NCI-H187 (cell line): ENCODE measurements at regions not wholly inside any gene's neighbourhood (a gene's known extent, or its start where the extent isn't known, plus 50 kb on each side); places are given as distances from the start of the nearest gene placed in this dataset.

ENCODE experiments used
- DNase-seq, 2 experiments: peaks; one replicate each; lab custom pipeline; 2025; lab: John Stamatoyannopoulos, UW

DNA sequence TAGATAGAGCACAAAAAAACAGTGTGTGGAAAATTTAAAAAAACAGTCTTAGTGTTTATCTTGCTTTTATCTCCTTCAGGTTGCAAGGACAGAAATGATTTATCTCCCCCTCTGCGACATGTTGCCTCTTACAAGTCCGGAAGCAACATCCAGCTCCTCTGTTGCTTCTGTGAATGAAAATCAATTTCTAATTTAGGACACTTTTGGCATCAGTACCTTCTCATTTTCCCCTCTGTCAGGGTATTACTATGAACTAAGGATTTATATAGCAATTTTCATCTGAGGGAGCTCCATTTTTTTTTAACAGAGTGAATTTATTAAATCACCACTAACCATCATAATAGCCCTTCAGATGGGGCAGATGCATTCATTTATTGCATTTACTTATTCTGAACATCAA, 116.6 kb upstream of the PLXNC1 start:
- no peak for DNase-seq

GRCh38 chr12:94032368-94032767, 116.0 kb upstream of the PLXNC1 start:
- DNase-seq, result no peak

- no peak for DNase-seq
Measured at GRCh38 chr12:94033101-94033500, 115.3 kb upstream of the PLXNC1 start.

GRCh38 chr12:94033784-94034183, 114.6 kb upstream of the PLXNC1 start:
- no peak for DNase-seq

- no peak for DNase-seq
Measured at GRCh38 chr12:94037444-94037843, 110.9 kb upstream of the PLXNC1 start.

GRCh38 chr12:94038605-94039004, 109.8 kb upstream of the PLXNC1 start:
- no peak for DNase-seq

GRCh38 chr12:94039199-94039840, 109.1 kb upstream of the PLXNC1 start:
- no peak for DNase-seq

GRCh38 chr12:94039914-94040313, 108.5 kb upstream of the PLXNC1 start:
- DNase-seq, result no peak

DNA sequence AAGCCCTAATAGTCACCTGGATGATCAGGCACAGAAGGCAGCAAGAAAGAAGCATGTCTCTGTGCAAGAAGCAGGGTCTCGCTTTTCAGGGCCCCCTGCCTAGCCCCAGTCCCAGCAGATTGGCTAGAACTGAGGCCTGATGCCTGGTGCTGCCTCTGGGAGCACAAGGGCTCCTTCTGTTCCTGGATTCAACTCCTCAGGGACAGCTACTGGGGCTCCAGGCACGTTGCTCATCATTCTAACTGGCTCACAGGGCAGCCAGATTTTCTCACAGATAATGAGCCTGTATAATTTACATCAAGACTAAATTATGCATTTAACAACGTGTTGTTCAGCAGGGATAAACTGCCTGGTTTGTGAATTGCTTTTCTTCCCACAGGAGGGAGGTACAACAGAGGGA, 106.5 kb upstream of the PLXNC1 start:
- DNase-seq, result no peak

- DNase-seq, result no peak
Measured at GRCh38 chr12:94042321-94042720, 106.1 kb upstream of the PLXNC1 start.

DNA sequence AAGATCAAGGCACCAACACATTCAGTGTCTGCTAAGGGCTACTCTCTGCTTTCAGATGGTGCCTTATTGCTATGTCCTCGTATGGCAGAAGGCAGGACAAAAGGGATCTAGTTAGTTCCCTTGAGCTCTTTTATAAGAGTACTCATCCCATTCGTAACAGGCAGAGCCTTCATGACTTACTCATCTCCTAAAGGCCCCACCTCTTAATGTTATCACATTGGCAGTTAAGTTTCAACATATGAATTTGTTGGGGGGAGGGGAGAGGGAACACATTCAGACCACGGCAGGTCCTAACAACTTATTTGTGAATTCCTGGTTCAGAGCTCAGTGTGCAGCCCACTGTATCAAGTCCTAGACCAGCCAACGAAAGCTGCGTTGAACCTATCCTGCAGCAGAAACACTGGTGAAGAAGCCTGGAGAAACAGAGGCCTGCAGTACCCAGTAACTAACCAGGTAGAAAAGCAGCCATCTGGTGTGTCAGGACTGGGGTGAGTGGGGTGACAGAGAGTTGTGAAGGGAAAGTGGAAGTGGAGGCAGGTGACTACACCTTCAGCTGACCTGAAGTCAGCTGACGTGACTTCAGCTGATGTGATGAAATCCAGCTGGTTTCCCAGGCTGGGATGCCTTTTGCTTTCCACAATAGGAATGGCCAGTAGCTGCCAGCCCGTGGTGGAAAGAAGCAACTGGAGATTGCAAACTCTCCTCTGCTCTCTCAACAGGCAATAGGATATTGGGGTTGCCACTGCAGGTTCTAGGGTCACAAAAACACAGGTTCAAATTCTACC, 101.6 kb upstream of the PLXNC1 start:
- no peak for DNase-seq

DNA sequence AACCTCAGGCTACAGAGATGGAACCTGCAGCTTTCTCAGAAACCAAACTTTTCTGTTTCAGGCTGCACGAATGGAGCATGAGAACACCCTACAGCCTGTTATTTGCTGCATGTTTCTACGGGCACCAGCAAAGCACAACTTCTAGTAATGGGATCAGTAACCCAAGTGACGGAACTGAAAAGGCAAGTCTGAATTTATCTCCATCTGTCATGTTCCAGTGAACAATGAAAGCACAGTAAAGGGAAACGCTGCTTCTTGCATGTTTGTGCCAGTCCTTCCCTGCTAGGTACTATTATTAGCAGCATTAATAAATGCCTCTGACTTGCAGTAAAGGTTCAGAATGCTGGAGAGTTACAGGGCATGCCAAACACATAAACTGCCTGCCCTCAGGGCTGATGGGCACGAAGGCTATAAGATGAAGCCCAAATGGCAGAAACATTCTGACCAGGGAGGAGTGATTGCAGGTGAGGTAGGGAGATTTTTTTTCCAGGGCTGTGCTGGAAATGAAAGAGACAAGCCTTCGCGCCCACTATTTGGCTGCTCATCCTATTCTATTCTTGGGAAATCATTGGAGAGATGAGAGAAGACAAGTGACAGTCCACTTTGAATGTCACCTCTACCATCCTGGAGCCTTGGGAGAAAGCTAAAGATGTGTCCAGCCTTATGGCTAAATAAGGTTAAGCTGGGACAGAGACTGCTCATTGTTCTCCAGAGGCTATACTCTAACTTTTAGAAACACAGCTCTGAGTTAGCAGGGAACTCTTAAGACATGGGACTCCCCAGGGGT, 100.4 kb upstream of the PLXNC1 start:
- DNase-seq, result no peak

GRCh38 chr12:94048757-94049156, 99.6 kb upstream of the PLXNC1 start:
- no peak for DNase-seq

DNA sequence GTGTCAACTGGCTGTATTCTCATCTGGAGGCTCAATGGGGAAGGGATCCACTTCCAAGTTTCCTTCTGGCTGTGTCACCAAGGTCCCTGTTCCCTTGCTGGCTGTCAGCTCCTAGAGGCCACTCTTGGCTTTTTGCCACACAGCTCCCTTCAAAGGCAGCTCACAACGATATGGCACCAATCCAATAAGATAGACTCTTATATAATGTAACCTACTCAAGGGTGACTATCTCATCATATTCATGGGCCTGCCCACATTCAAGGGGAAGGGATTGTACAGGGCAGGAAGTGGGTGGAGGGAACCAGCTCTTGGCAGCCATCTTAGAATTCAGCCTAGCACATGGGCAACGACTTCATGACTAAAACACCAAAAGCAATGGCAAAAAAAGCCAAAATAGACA, 98.7 kb upstream of the PLXNC1 start:
- DNase-seq, result no peak

DNA sequence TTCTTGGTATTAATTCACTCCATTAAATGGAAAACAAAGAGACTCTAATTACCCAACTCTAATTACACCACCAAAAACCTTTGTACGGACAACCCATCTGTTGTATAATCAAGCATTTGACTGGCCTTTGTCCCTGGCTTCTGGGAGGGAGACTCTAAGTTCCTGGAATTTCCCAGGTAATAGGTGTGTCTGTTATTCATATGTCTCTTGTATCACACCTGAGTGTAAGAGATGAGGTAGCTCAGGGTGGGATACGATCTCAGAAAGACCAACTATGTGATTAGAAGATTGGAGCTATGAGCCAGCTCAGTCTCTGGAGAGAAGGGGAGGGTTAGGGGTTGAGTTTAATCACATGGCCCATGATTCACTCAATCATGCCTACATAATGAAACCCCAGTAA, 94.7 kb upstream of the PLXNC1 start:
- DNase-seq, result no peak

DNA sequence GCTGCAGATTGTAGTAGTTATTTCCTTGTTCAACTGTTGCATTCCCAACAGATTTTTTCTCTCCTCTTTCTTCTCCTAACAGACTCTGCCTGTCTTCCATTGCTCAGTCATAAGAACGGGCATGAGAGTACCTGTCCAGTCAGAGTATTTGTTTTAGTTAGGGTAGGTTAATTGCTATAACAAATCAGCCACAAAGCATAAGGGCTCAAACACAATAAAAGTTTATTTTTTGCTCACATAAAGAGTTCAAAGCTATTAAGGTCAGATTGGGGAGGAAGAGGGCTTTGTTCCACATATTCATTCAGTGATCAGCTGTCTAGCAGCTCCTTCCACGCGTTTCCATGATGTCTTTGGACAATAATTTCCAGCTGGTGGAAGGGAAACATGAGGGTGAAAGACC, 92.8 kb upstream of the PLXNC1 start:
- no peak for DNase-seq

- DNase-seq, result no peak
Measured at GRCh38 chr12:94056419-94057158, 91.8 kb upstream of the PLXNC1 start.

DNA sequence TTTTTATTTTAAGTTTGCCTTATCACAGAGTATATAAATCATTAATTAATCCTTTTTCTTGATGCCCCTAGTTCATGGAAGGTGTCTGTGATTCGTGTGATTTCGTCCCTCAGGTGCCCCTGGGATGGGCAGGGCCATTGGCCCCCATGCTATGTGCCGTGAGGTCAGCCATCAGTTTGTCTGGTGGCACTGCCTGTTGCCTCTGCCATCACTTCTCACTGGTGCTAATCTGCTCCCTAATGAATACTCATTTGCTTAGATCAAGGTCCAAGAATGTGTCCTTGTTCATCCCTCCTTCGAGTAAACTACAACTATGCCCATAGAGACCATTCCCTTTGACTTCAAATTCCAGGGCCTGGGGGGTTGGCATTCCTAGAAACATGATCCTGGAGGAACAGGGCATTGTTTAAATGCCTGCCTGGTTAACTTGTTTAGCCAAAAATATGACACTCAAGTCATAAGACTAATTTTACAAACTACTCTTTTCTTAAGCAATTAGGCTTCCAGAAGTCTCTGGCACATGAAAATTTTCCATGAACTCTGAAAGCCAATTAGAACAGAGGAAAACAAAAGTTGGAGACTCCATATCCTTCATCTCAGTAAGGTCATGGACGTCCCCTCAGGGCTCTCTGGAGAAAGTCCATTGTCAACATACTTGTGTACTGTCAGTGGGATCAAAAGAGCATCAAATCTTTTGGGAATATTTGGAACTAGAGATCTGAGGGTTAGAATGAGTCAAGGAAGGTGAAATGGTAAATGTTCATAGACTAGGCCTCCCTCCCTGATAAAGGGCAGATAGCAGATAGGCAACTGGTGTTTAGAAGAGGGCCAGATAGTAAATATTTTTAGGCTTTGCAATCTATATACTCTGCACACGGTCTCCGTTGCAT, 90.9 kb upstream of the PLXNC1 start:
- DNase-seq, result no peak

- DNase-seq, result no peak
Measured at GRCh38 chr12:94059394-94060368, 88.7 kb upstream of the PLXNC1 start.

GRCh38 chr12:94062194-94062593, 86.2 kb upstream of the PLXNC1 start:
- DNase-seq, result no peak
